ENCODE measurements at regions not wholly inside any gene's neighbourhood (a gene's known extent, or its start where the extent isn't known, plus 50 kb on each side); places are given as distances from the start of the nearest gene placed in this dataset.

DNA sequence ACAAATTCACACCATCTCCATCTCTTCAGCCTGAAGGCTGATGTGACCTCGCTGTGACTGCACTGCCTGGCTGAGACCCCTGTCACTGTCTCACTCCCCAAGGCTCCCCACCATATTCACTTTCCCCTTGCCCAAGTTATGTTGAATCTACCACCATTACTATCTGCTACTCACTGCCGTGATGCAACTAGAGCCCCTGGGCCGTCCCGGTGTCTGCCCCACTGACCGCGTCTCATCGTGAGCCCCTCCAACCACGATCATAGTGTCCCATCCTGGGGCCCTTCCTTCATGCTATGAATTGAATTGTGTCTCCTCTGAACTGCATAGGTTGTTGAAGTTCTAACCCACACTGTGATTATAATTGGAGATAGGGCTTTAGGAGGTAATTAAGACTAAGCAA, 71.9 kb upstream of the CHST15 start:
- no peak for DNase-seq
- dilution Hi-C loops (cut with HindIII; ENCODE audit: low sequenced_read_pairs, unreplicated experiment) = no loop called here
- H3K9ac ChIP-seq (ENCODE audit: low read depth, low read length) = no peak overlapping the region

More for the DNA sequence above, 71.9 kb upstream of the CHST15 start:
- Histone ChIP-seq H3K4me1 (ENCODE audit: control insufficient read depth, insufficient read depth, low read length) (no peaks in the 10 kb centered on the region), H3K27ac (ENCODE audit: insufficient read depth, low read length) (no peak overlapping the region), H2AFZ (replicated peaks; ENCODE audit: low read length, poor library complexity) (no peak overlapping the region), H2AK5ac (ENCODE audit: low read depth, low read length) (no peak overlapping the region), H3K9me3 (ENCODE audit: control insufficient read depth, insufficient read depth, low read length) (peaks cover 5% of the 10 kb centered on the region; the same call in 1 of the 2 replicates), H2BK120ac (ENCODE audit: low read depth, low read length) (no peak overlapping the region), H4K8ac (ENCODE audit: low read depth in 2 of 2, low read length in 2 of 2) (no peak overlapping the region), H3K27me3 (ENCODE audit: control insufficient read depth, insufficient read depth, low read length) (no peaks in the 10 kb centered on the region), H3K23ac (ENCODE audit: low read depth, low read length) (no peak overlapping the region), H3K9me1 (ENCODE audit: insufficient read depth, low read length) (no peaks in the 10 kb centered on the region), H4K5ac (ENCODE audit: low read depth, low read length) (no peak overlapping the region), H3K14ac (replicated peaks; ENCODE audit: low read depth, low read length) (no peak overlapping the region), H3K36me3 (ENCODE audit: control insufficient read depth, insufficient read depth, low read length) (no peaks in the 10 kb centered on the region), H3K79me1 (ENCODE audit: low read depth in 1 of 2, low read length in 2 of 2) (no peaks in the 10 kb centered on the region), H2BK15ac (ENCODE audit: low read depth, low read length) (no peak overlapping the region), H4K20me1 (ENCODE audit: insufficient read depth, low read length) (no peaks in the 10 kb centered on the region), H4K91ac (ENCODE audit: insufficient read depth, low read depth, low read length) (no peak overlapping the region), H3K56ac (ENCODE audit: extremely low read depth, insufficient read depth, low read length) (no peak overlapping the region), H3K18ac (ENCODE audit: low read depth, low read length) (no peak overlapping the region), H3K4me3 (ENCODE audit: insufficient read depth, low read depth, low read length) (no peak overlapping the region), H2AK9ac (replicated peaks; ENCODE audit: low read depth, low read length, poor library complexity) (no peak overlapping the region), H3K4me2 (ENCODE audit: low read depth, low read length) (no peak overlapping the region), H2BK5ac (ENCODE audit: low read depth, low read length, poor library complexity, severe bottlenecking) (no peak overlapping the region), H2BK20ac (ENCODE audit: low read depth, low read length) (no peak overlapping the region), H3K4ac (ENCODE audit: low read depth, low read length) (no peak overlapping the region)
- intact Hi-C loops (cut with micrococcal nuclease) = no loop called here
- POLR2A ChIA-PET (ENCODE audit: unreplicated experiment) = no interaction called here
- TF ChIP-seq CEBPB (IDR thresholded peaks at IDR 0.05; ENCODE audit: low read depth, low read length) (no peak), BHLHE40 (IDR thresholded peaks at IDR 0.05; ENCODE audit: low read depth, low read length) (no peak), MAFK (IDR thresholded peaks at IDR 0.05; ENCODE audit: low read depth, low read length) (no peak), MAZ (IDR thresholded peaks at IDR 0.05; ENCODE audit: borderline replicate concordance, low read depth, low read length) (no peak), NFE2L2 (IDR thresholded peaks at IDR 0.05; ENCODE audit: low read depth, low read length) (no peak), RCOR1 (IDR thresholded peaks at IDR 0.05; ENCODE audit: insufficient replicate concordance, low read length) (no peak), RFX5 (IDR thresholded peaks at IDR 0.05; ENCODE audit: low read depth, low read length) (no peak), RAD21 (IDR thresholded peaks at IDR 0.05; ENCODE audit: low read length) (no peak)
- TF ChIP-seq, protein P1, sequence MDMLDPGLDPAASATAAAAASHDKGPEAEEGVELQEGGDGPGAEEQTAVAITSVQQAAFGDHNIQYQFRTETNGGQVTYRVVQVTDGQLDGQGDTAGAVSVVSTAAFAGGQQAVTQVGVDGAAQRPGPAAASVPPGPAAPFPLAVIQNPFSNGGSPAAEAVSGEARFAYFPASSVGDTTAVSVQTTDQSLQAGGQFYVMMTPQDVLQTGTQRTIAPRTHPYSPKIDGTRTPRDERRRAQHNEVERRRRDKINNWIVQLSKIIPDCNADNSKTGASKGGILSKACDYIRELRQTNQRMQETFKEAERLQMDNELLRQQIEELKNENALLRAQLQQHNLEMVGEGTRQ (IDR thresholded peaks at IDR 0.05; ENCODE audit: low read depth, low read length) = no peak
- TF ChIP-seq, protein P2, sequence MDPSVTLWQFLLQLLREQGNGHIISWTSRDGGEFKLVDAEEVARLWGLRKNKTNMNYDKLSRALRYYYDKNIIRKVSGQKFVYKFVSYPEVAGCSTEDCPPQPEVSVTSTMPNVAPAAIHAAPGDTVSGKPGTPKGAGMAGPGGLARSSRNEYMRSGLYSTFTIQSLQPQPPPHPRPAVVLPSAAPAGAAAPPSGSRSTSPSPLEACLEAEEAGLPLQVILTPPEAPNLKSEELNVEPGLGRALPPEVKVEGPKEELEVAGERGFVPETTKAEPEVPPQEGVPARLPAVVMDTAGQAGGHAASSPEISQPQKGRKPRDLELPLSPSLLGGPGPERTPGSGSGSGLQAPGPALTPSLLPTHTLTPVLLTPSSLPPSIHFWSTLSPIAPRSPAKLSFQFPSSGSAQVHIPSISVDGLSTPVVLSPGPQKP (IDR thresholded peaks at IDR 0.05; ENCODE audit: borderline replicate concordance, low read depth, low read length) = no peak
- CTCF ChIA-PET = no interaction called here
- ATAC-seq (ENCODE audit: low read depth) = no peak
- WGBS, 2 experiments (ENCODE audit: extremely low coverage in 2 of 2, insufficient read length in 1 of 2) = 78% methylated on average over 1 of the region's 8 CpGs; no CpG with 5 or more reads in 1 of the 2 experiments
- no TSS peak for BruUV-seq (replicated peaks)
- in situ Hi-C loops (cut with MboI; ENCODE audit: low sequenced_read_pairs) = no loop called here
